22Rv1 (cell line): ENCODE measurements at regions not wholly inside any gene's neighbourhood (a gene's known extent, or its start where the extent isn't known, plus 50 kb on each side); places are given as distances from the start of the nearest gene placed in this dataset.

Source experiments
- H3K27ac ChIP-seq: fragments of 450-650 bp; 2 replicates; pipeline ENCODE4 v1.5.1; 2017
- CTCF ChIP-seq: fragments of 450-650 bp; IDR thresholded peaks from 2 replicates; pipeline ENCODE4 v1.5.1; 2017; ENCODE audit warnings: mild to moderate bottlenecking
- ZFX ChIP-seq: fragments of 450-650 bp; IDR thresholded peaks from 2 replicates; pipeline ENCODE4 v1.6.1; 2017; ENCODE audit warnings: antibody characterized with exemption, borderline replicate concordance

- H3K27ac ChIP-seq: no peak overlapping the region
- TF ChIP-seq CTCF (no peak), ZFX (no peak)
Measured at GRCh38 chr9:86836266-86836665, 111.0 kb downstream of the GAS1 start.

DNA sequence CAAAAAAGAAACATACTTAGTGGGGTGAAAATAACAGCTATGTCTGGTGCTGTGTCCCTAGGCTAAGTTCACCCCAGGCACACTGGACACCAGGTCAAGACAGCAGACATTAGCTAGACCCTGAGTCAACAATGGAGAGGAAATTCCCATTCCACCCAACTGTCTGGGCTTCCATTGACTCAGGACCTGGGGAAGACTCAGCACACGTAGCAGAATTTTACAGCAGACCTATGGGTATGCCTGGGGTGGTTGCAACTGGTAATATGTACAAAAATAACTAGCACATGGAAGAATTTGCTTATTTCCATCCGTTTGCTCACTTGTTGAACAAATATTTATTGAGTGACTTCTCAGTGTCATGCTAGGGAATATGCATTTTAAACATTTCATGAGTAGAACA lies 117.0 kb downstream of the GAS1 start:
- no peak for TF ChIP-seq CTCF
- no peak for TF ChIP-seq ZFX

GRCh38 chr9:86829496-86830046 lies 117.7 kb downstream of the GAS1 start:
- H3K27ac ChIP-seq: no peak overlapping the region
- TF ChIP-seq ZFX (no peak), CTCF (no peak)

More for the DNA sequence above, 117.0 kb downstream of the GAS1 start:
- H3K27ac ChIP-seq: no peak overlapping the region

GRCh38 chr9:86828631-86829030 lies 118.7 kb downstream of the GAS1 start:
- no peak for TF ChIP-seq ZFX
- no peak for TF ChIP-seq CTCF
- no peak overlapping the region for H3K27ac ChIP-seq

DNA sequence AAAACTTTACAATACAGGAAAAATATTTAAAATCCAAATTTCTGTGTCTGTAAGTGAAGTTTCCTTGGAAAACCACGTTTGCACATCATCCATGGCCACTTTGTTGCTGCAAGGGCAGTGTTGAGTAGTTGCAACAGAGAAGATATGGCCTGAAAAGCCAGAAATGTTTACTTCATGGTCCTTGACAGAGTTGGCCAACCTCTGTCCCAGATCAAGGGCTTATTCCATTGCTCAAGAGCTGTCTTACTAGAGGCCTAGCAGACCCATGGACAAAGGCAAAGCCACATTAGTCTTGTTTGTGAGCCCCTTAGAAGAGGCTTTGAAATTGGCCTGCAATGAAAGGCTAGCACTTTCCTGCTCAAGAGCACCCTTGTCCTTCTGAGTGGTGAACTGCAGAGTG lies 119.4 kb downstream of the GAS1 start:
- no peak overlapping the region for H3K27ac ChIP-seq
- TF ChIP-seq ZFX: no peak
- TF ChIP-seq CTCF: no peak

GRCh38 chr9:86825299-86825698 lies 122.0 kb downstream of the GAS1 start:
- TF ChIP-seq ZFX (no peak), CTCF (no peak)
- H3K27ac ChIP-seq: no peak overlapping the region

- TF ChIP-seq ZFX (no peak), CTCF (no peak)
- no peak overlapping the region for H3K27ac ChIP-seq
Measured at GRCh38 chr9:86822006-86822801, 125.1 kb downstream of the GAS1 start.
